HEK293 (cell line): ENCODE measurements at regions not wholly inside any gene's neighbourhood (a gene's known extent, or its start where the extent isn't known, plus 50 kb on each side); places are given as distances from the start of the nearest gene placed in this dataset.

ENCODE experiments used
- CTCF ChIA-PET: fragments of 350-600 bp; formaldehyde crosslinking; extraction: SDS; loops from one replicate; lab custom pipeline; 2021; ENCODE audit warnings: antibody characterized with exemption; lab: Yijun Ruan, JAX
- POLR2A ChIA-PET: fragments of 300-600 bp; formaldehyde crosslinking; extraction: SDS; loops from one replicate; lab custom pipeline; 2020; ENCODE audit warnings: antibody characterized with exemption, inconsistent platforms; lab: Yijun Ruan, JAX
- H3K27ac ChIP-seq: fragments of 200-500 bp; sonication (Bioruptor generic); 2 replicates; pipeline ENCODE4 v1.5.1; 2014; ENCODE audit warnings: low read depth, low read length, control low read depth, inconsistent platforms; ENCODE audit errors: extremely low read depth
- H3K36me3 ChIP-seq, 2 experiments: fragments of 200-500 bp in 1 of 2; sonication (Bioruptor generic) in 1 of 2; 1 replicate in 1 of 2; 2 replicates in 1 of 2; pipeline ENCODE4 v1.5.1; 2014 to 2017; ENCODE audit warnings: inconsistent platforms in 2 of 2, low read length in 2 of 2; ENCODE audit not compliant: control insufficient read depth in 2 of 2, insufficient read depth in 1 of 2
- H3K4me1 ChIP-seq: fragments of 200-500 bp; sonication (Bioruptor generic); 2 replicates; pipeline ENCODE4 v1.5.1; 2014; ENCODE audit warnings: mild to moderate bottlenecking, low read length, inconsistent platforms; ENCODE audit not compliant: control insufficient read depth, insufficient read depth
- H3K4me3 ChIP-seq: 2 replicates; pipeline ENCODE4 v1.5.1; 2011; ENCODE audit warnings: low read depth, mild to moderate bottlenecking, control low read depth, low read length, moderate library complexity
- H3K9me3 ChIP-seq: fragments of 200-500 bp; sonication (Bioruptor generic); 2 replicates; pipeline ENCODE4 v1.5.1; 2014; ENCODE audit warnings: low read depth, low read length, inconsistent platforms; ENCODE audit not compliant: control insufficient read depth, insufficient read depth
- HOXD13 ChIP-seq: sonication (generic); formaldehyde crosslinking; IDR thresholded peaks from 2 replicates; pipeline ENCODE4 v1.8.0; 2022; ENCODE audit warnings: missing genetic modification reagents, borderline replicate concordance
- MEIS1 ChIP-seq: sonication (generic); formaldehyde crosslinking; IDR thresholded peaks from 2 replicates; pipeline ENCODE4 v1.8.1; 2022; ENCODE audit warnings: missing genetic modification reagents, mild to moderate bottlenecking, borderline replicate concordance
- OVOL3 ChIP-seq: fragments of 450-650 bp; formaldehyde crosslinking; IDR thresholded peaks from 2 replicates; pipeline ENCODE4 v1.5.1; 2016; ENCODE audit warnings: missing biosample characterization, missing genetic modification characterization
- SP2 ChIP-seq: fragments of 450-650 bp; formaldehyde crosslinking; IDR thresholded peaks from 2 replicates; pipeline ENCODE4 v1.5.1; 2016; ENCODE audit warnings: missing biosample characterization, missing genetic modification characterization
- SP3 ChIP-seq: fragments of 450-650 bp; formaldehyde crosslinking; IDR thresholded peaks from 2 replicates; pipeline ENCODE4 v1.5.1; 2016; ENCODE audit warnings: missing biosample characterization, missing genetic modification characterization
- SP7 ChIP-seq: fragments of 450-650 bp; formaldehyde crosslinking; IDR thresholded peaks from 2 replicates; pipeline ENCODE4 v1.5.1; 2016; ENCODE audit warnings: missing biosample characterization, missing genetic modification characterization
- ZBTB20 ChIP-seq: fragments of 450-650 bp; formaldehyde crosslinking; IDR thresholded peaks from 2 replicates; pipeline ENCODE4 v1.5.1; 2016; ENCODE audit warnings: missing biosample characterization, missing genetic modification characterization
- ZFP3 ChIP-seq: fragments of 450-650 bp; formaldehyde crosslinking; IDR thresholded peaks from 2 replicates; pipeline ENCODE4 v1.5.1; 2016; ENCODE audit warnings: low read depth, missing biosample characterization, missing genetic modification characterization
- ZIC2 ChIP-seq: fragments of 450-650 bp; formaldehyde crosslinking; IDR thresholded peaks from 2 replicates; pipeline ENCODE4 v1.5.1; 2016; ENCODE audit warnings: missing biosample characterization, missing genetic modification characterization
- ZNF184 ChIP-seq: fragments of 450-650 bp; IDR thresholded peaks from 2 replicates; pipeline ENCODE4 v1.5.1; 2018; ENCODE audit warnings: missing biosample characterization, mild to moderate bottlenecking, missing genetic modification characterization
- ZNF239 ChIP-seq: fragments of 450-650 bp; formaldehyde crosslinking; IDR thresholded peaks from 2 replicates; pipeline ENCODE4 v1.5.1; 2016; ENCODE audit warnings: missing biosample characterization, missing genetic modification characterization
- ZNF274 ChIP-seq, 2 experiments: fragments of 200-500 bp in 1 of 2; fragments of 450-650 bp in 1 of 2; sonication (Bioruptor generic) in 1 of 2; formaldehyde crosslinking in 1 of 2; IDR thresholded peaks; 2 replicates each; pipeline versions ENCODE4 v1.5.1 to v1.6.1; 2014 to 2016; ENCODE audit warnings: borderline replicate concordance in 1 of 2, inconsistent platforms in 1 of 2, low read length in 1 of 2, missing biosample characterization in 1 of 2, missing genetic modification characterization in 1 of 2
- ZNF324 ChIP-seq: fragments of 450-650 bp; formaldehyde crosslinking; IDR thresholded peaks from 2 replicates; pipeline ENCODE4 v1.5.1; 2016; ENCODE audit warnings: missing biosample characterization, missing genetic modification characterization
- ZNF423 ChIP-seq: fragments of 450-650 bp; formaldehyde crosslinking; IDR thresholded peaks from 2 replicates; pipeline ENCODE4 v1.5.1; 2016; ENCODE audit warnings: missing biosample characterization, missing genetic modification characterization
- ZNF561 ChIP-seq: fragments of 450-650 bp; IDR thresholded peaks from 2 replicates; pipeline ENCODE4 v1.5.1; 2018; ENCODE audit warnings: missing biosample characterization, missing genetic modification characterization, borderline replicate concordance
- ZNF585B ChIP-seq: fragments of 450-650 bp; formaldehyde crosslinking; IDR thresholded peaks from 2 replicates; pipeline ENCODE4 v1.5.1; 2016; ENCODE audit warnings: missing biosample characterization, missing genetic modification characterization
- ZNF610 ChIP-seq: fragments of 450-650 bp; formaldehyde crosslinking; IDR thresholded peaks from 2 replicates; pipeline ENCODE4 v1.5.1; 2016; ENCODE audit warnings: missing biosample characterization, missing genetic modification characterization, borderline replicate concordance
- ZNF624 ChIP-seq: fragments of 450-650 bp; formaldehyde crosslinking; IDR thresholded peaks from 2 replicates; pipeline ENCODE4 v1.5.1; 2017; ENCODE audit warnings: missing biosample characterization, missing genetic modification characterization
- ZNF670 ChIP-seq: fragments of 450-650 bp; formaldehyde crosslinking; IDR thresholded peaks from 2 replicates; pipeline ENCODE4 v1.5.1; 2016; ENCODE audit warnings: missing biosample characterization, missing genetic modification characterization, low read depth
- TF ChIP-seq, protein P1 (sequence below): fragments of 450-650 bp; formaldehyde crosslinking; IDR thresholded peaks from 2 replicates; pipeline ENCODE4 v1.5.1; 2016; ENCODE audit warnings: missing biosample characterization, missing genetic modification characterization
- TF ChIP-seq, protein P2 (sequence below): fragments of 450-650 bp; formaldehyde crosslinking; IDR thresholded peaks from 2 replicates; pipeline ENCODE4 v1.5.0; 2017; ENCODE audit warnings: missing biosample characterization, missing genetic modification characterization, borderline replicate concordance
- TF ChIP-seq, protein P3 (sequence below): fragments of 450-650 bp; formaldehyde crosslinking; IDR thresholded peaks from 2 replicates; pipeline ENCODE4 v1.5.1; 2016; ENCODE audit warnings: missing biosample characterization, missing genetic modification characterization
- TF ChIP-seq, protein P4 (sequence below): fragments of 450-650 bp; formaldehyde crosslinking; IDR thresholded peaks from 2 replicates; pipeline ENCODE4 v1.5.1; 2016; ENCODE audit warnings: missing biosample characterization, missing genetic modification characterization, borderline replicate concordance

DNA sequence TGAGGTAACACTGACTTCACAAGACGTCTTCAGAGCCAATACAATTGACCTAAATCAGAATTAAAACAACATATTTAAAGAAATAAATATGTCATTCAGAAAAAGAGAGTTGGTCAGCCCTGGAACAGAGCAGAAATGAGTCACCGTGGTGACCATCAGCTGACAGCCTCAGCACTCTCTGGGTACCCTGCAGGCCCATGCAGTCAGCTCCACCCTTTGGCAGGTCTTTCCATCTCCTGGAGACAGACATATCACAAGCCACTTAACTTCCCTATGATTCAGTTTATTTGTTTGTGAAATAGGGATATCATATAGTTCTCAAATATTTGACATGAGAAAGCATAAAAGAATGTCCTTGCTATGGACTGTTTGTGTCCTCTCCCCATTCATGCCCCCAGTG is 151.6 kb upstream of the MEF2C start (continued):
- no peak for TF ChIP-seq ZNF239
- no peak for TF ChIP-seq ZBTB20 (tag by site-specific recombination)
- no peak for TF ChIP-seq ZNF670 (tag by site-specific recombination)
- no peak for TF ChIP-seq SP3 (tag by site-specific recombination)
- TF ChIP-seq, protein P1, sequence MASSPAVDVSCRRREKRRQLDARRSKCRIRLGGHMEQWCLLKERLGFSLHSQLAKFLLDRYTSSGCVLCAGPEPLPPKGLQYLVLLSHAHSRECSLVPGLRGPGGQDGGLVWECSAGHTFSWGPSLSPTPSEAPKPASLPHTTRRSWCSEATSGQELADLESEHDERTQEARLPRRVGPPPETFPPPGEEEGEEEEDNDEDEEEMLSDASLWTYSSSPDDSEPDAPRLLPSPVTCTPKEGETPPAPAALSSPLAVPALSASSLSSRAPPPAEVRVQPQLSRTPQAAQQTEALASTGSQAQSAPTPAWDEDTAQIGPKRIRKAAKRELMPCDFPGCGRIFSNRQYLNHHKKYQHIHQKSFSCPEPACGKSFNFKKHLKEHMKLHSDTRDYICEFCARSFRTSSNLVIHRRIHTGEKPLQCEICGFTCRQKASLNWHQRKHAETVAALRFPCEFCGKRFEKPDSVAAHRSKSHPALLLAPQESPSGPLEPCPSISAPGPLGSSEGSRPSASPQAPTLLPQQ (tag by site-specific recombination) = no peak
- TF ChIP-seq, protein P2, sequence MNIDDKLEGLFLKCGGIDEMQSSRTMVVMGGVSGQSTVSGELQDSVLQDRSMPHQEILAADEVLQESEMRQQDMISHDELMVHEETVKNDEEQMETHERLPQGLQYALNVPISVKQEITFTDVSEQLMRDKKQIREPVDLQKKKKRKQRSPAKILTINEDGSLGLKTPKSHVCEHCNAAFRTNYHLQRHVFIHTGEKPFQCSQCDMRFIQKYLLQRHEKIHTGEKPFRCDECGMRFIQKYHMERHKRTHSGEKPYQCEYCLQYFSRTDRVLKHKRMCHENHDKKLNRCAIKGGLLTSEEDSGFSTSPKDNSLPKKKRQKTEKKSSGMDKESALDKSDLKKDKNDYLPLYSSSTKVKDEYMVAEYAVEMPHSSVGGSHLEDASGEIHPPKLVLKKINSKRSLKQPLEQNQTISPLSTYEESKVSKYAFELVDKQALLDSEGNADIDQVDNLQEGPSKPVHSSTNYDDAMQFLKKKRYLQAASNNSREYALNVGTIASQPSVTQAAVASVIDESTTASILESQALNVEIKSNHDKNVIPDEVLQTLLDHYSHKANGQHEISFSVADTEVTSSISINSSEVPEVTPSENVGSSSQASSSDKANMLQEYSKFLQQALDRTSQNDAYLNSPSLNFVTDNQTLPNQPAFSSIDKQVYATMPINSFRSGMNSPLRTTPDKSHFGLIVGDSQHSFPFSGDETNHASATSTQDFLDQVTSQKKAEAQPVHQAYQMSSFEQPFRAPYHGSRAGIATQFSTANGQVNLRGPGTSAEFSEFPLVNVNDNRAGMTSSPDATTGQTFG (tag by site-specific recombination) = no peak
- no peak for TF ChIP-seq ZNF561 (tag by site-specific recombination)

DNA sequence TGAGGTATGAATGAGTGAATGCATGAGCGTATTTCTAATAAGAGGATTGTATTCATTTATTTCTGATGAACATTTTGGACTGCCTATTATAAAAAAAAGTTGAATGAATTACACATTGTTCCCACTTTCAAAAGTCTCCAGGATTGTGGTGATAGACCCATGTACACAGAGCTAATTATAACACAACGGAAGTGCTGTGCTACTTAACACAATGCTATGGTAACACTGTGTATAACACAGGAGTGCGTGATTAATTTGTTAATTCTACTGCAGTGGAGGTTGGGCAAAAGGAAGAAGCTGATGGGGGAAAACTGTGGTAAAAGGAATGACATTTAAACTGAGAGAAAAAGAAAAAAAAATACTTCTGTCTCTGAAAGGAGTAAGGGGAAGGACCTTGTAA is 147.8 kb upstream of the MEF2C start:
- Histone ChIP-seq H3K9me3 (no peaks in the 10 kb centered on the region), H3K4me3 (no peak overlapping the region), H3K36me3 (no peaks in the 10 kb centered on the region), H3K27ac (no peak overlapping the region), H3K4me1 (no peaks in the 10 kb centered on the region)
- ChIA-PET CTCF (interaction anchor here (1.1 kb wide), 1 partner anchor 301 kb away, joined by 3 read pairs; no protein-coding TSS in a partner anchor), POLR2A (no interaction called here)
- TF ChIP-seq ZNF184 (no peak), ZIC2 (tag by site-specific recombination) (no peak), SP7 (tag by site-specific recombination) (no peak), ZNF423 (tag by site-specific recombination) (no peak), ZNF610 (tag by site-specific recombination) (no peak), OVOL3 (tag by site-specific recombination) (no peak), ZNF324 (no peak), ZNF274 (IDR thresholded peaks at IDR 0.05; ENCODE audit: low read length) (no peak), ZNF274 (tag by site-specific recombination; IDR thresholded peaks at IDR 0.05; ENCODE audit: borderline replicate concordance) (no peak), ZFP3 (tag by site-specific recombination) (no peak), ZNF624 (tag by site-specific recombination) (no peak), HOXD13 (CRISPR knock-in tag) (no peak), MEIS1 (CRISPR knock-in tag) (no peak), ZNF585B (tag by site-specific recombination) (no peak), SP2 (tag by site-specific recombination) (no peak), ZBTB20 (tag by site-specific recombination) (no peak)
- TF ChIP-seq, protein P3, sequence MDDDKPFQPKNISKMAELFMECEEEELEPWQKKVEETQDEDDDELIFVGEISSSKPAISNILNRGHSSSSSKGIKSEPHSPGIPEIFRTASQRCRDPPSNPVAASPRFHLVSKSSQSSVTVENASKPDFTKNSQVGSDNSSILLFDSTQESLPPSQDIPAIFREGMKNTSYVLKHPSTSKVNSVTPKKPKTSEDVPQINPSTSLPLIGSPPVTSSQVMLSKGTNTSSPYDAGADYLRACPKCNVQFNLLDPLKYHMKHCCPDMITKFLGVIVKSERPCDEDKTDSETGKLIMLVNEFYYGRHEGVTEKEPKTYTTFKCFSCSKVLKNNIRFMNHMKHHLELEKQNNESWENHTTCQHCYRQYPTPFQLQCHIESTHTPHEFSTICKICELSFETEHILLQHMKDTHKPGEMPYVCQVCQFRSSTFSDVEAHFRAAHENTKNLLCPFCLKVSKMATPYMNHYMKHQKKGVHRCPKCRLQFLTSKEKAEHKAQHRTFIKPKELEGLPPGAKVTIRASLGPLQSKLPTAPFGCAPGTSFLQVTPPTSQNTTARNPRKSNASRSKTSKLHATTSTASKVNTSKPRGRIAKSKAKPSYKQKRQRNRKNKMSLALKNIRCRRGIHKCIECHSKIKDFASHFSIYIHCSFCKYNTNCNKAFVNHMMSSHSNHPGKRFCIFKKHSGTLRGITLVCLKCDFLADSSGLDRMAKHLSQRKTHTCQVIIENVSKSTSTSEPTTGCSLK (tag by site-specific recombination) = no peak
- TF ChIP-seq, protein P4, sequence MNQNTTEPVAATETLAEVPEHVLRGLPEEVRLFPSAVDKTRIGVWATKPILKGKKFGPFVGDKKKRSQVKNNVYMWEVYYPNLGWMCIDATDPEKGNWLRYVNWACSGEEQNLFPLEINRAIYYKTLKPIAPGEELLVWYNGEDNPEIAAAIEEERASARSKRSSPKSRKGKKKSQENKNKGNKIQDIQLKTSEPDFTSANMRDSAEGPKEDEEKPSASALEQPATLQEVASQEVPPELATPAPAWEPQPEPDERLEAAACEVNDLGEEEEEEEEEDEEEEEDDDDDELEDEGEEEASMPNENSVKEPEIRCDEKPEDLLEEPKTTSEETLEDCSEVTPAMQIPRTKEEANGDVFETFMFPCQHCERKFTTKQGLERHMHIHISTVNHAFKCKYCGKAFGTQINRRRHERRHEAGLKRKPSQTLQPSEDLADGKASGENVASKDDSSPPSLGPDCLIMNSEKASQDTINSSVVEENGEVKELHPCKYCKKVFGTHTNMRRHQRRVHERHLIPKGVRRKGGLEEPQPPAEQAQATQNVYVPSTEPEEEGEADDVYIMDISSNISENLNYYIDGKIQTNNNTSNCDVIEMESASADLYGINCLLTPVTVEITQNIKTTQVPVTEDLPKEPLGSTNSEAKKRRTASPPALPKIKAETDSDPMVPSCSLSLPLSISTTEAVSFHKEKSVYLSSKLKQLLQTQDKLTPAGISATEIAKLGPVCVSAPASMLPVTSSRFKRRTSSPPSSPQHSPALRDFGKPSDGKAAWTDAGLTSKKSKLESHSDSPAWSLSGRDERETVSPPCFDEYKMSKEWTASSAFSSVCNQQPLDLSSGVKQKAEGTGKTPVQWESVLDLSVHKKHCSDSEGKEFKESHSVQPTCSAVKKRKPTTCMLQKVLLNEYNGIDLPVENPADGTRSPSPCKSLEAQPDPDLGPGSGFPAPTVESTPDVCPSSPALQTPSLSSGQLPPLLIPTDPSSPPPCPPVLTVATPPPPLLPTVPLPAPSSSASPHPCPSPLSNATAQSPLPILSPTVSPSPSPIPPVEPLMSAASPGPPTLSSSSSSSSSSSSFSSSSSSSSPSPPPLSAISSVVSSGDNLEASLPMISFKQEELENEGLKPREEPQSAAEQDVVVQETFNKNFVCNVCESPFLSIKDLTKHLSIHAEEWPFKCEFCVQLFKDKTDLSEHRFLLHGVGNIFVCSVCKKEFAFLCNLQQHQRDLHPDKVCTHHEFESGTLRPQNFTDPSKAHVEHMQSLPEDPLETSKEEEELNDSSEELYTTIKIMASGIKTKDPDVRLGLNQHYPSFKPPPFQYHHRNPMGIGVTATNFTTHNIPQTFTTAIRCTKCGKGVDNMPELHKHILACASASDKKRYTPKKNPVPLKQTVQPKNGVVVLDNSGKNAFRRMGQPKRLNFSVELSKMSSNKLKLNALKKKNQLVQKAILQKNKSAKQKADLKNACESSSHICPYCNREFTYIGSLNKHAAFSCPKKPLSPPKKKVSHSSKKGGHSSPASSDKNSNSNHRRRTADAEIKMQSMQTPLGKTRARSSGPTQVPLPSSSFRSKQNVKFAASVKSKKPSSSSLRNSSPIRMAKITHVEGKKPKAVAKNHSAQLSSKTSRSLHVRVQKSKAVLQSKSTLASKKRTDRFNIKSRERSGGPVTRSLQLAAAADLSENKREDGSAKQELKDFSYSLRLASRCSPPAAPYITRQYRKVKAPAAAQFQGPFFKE (tag by site-specific recombination) = no peak
